HG03045 (cell line): ENCODE measurements at regions not wholly inside any gene's neighbourhood (a gene's known extent, or its start where the extent isn't known, plus 50 kb on each side); places are given as distances from the start of the nearest gene placed in this dataset.
A peak's percentile ranks its signal among the peaks of the same experiment; 100 is the strongest.
"Not testable (repeated sequence)": the region's sequence is repeated elsewhere in the genome, so short reads cannot be mapped to it uniquely, and the experiment has no call there.

Source experiments
- ATAC-seq: cut with Tn5 transposase; IDR thresholded peaks from one replicate; pipeline ENCODE4 v1.9.1; 2021; ENCODE audit warnings: mild to moderate bottlenecking, moderate library complexity; ENCODE audit not compliant: unreplicated experiment

GRCh38 chr10:89942217-89942616 lies 240.8 kb downstream of the KIF20B start:
- ATAC-seq: peak; percentile 60

DNA sequence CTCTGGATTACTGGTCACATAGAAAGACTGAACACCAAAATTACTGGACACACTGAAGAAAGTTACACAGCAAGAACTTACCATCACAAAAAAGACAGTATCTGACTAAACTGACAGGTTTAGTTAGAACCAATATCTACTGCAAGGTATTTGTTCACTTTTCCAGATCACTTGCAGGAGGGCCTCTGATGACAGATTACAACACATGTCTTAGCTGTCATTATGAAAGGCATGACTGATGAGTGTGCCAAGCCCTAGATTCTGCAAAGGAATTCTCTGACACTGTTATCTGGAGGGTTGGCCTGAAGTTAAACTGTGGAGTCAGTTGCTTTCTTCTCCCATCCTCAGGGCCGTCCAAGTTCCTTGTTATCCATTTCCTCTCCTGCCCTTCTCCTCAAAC lies 242.7 kb downstream of the KIF20B start:
- no peak for ATAC-seq

GRCh38 chr10:89946106-89946505 lies 244.7 kb downstream of the KIF20B start:
- ATAC-seq: no peak

GRCh38 chr10:89949496-89949895 lies 248.1 kb downstream of the KIF20B start:
- ATAC-seq: no peak

DNA sequence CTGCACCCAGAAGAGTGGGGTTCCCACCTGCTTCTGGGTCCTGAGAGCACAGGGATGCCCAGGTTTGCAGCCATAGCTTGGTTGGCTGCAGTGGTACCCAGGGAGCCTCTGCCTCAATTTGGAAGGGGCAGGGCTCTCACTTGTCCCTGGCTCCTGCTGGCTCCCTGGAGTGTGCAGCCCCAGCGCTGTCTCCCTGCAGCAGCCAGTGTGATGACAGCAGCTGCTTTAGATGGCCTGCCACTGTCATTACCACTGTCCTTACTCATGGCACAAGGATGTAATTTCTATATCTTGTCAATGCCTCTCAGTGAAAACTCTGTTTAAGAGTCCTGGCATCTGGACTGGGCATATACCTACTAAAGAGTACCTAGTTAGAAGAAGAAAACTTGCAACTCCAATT lies 250.9 kb downstream of the KIF20B start:
- no peak for ATAC-seq

GRCh38 chr10:89952751-89953150 lies 251.4 kb downstream of the KIF20B start:
- ATAC-seq: no peak

GRCh38 chr10:89954061-89954460 lies 252.7 kb downstream of the KIF20B start:
- ATAC-seq: no peak

DNA sequence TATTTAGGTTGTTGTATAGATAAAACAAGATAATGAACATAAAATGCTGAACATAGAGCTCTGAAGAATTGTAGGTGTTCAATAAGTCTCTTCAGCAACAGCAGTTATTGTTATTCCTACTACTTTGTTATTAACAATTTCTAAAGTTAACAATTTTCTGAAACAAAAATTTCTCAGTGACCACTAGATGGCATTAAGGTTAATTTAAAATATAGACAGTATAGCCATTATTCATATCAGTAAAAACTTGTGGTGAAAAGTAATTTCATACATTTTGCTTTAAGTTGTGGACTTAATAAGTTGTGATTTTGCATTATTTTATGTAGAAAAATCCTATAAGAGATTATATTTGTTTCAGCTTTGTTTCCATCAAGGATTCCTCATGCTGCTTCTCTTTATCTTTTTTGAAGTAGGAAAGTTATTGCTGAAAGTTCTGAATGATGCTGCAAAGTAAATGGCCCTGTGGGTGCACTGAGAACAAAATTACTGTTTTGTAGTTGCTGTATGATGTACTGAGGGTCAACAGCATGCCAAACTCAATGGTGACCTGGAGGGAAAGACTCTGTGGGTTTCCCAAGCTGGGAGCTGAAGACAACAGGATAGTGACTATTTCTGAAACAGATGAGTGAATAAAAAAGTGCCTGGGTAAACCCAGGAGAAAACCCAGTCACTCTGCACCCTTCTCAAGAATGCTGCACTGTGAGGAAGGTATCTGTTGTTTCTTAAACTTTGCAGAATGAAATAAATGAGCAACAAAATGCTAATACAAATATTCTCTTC lies 253.6 kb downstream of the KIF20B start:
- ATAC-seq: no peak

DNA sequence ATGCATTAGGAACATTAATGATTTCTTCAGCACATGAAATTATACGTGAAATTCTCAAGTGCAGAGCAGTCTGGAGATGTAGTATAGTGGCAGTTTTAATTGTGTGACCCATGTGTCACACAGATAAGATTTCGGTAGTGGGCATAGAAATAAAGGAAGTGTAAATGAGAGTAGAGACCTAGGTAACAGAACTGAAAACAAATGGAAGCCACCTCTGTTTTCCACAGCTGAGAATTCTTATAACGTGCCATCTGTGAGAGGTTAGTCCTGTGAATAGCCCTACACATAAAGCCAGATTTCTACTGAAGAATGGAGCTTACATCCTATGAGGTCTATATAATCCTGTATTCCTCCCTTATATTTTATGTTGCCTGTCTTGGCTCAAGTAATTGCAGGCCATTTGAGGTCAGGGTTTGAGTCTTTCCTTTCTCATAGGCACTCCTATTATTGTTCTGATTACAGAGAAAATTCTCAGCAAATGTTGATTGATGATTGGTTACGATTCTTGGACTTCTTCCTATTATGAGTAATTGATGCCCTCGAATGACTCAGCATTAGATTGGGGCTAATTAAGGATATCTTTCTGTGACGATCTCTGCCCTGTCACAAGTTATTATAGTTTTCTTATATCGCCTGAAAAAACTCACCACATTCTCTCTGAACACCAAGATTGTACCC lies 258.2 kb downstream of the KIF20B start:
- no peak for ATAC-seq

- no peak for ATAC-seq
Measured at GRCh38 chr10:89963451-89964102, 262.2 kb downstream of the KIF20B start.

GRCh38 chr10:89966211-89966610 lies 264.8 kb downstream of the KIF20B start:
- no peak for ATAC-seq

GRCh38 chr10:89973326-89973725 lies 271.9 kb downstream of the KIF20B start:
- ATAC-seq: no peak

GRCh38 chr10:89975071-89975470 lies 273.7 kb downstream of the KIF20B start:
- ATAC-seq: no peak

DNA sequence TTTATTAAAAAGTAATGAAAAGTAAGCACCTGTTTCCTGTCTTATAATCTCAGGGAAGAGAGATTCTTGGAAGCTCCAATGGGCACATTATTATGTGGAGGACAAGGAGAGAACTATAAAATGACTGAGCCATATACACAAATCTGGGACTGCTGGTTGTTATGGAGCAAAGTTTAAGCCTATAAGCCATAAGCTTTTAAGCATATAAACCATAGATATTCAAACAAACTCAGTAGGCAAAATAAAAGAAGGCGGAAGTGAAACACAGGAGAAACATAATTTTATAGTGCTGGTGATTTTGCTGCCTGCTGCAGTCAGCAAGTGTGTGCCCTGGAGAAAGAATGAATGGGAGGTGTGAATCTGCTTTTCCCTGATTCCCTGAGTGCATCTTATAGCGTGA lies 274.4 kb downstream of the KIF20B start:
- no peak for ATAC-seq

- no peak for ATAC-seq
Measured at GRCh38 chr10:89978081-89978480, 276.7 kb downstream of the KIF20B start.

DNA sequence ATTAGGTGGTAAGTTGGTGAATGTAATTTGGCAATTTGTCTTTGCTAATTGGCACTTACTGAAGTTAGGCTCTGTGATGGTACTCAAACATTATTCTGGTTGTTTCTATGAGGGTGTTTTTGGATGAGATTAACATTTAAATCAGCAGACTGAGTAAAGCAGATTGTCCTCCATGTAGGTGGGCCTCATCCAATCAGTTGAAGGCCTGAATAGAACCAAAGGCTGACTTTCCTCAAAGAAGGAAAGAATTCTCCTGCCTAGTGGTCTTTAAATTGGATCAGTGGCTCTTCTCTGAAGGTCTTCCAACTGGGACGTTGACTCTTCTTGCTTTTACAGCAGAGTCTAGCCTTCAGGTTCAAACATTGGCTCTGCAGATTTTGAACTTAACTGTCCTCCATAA lies 278.3 kb downstream of the KIF20B start:
- no peak for ATAC-seq

DNA sequence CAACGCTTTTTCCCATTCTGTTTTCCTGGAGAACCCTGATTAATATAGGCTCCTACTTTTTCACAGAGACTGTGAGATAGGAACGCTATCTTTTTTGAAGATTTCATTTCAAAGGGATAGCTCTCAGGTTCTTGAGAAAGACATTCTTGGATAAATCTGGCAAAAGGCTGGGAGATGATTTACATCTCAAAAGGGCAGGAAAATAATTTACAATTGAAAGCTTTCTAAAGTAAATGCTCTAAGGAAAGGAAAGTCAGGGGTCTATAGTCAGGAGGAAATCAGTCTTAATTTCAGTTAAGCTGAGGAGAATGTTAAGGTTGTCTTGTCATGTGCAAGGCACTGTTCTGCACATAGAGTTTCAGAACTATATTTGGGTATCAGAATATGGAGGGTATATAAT lies 278.8 kb downstream of the KIF20B start:
- no peak for ATAC-seq

- ATAC-seq: no peak
Measured at GRCh38 chr10:89981891-89982290, 280.5 kb downstream of the KIF20B start.

- ATAC-seq: no peak
Measured at GRCh38 chr10:89985446-89985845, 284.1 kb downstream of the KIF20B start.

DNA sequence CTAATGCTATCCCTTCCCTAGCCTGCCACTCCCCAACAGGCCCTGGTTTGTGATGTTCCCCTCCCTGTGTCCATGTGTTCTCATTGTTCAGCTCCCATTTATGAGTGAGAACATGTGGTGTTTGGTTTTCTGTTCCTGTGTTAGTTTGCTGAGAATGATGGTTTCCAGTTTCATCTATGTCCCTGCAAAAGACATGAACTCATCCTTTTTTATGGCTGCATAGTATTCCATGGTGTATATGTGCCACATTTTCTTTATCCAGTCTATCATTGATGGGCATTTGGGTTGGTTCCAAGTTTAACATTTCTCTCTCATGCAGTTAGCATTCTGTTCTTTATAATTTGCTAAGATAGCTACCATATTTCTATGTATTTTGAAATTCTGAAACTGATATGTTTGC lies 287.0 kb downstream of the KIF20B start:
- ATAC-seq: not testable (repeated sequence)

GRCh38 chr10:89992575-89992974 lies 291.2 kb downstream of the KIF20B start:
- no peak for ATAC-seq

DNA sequence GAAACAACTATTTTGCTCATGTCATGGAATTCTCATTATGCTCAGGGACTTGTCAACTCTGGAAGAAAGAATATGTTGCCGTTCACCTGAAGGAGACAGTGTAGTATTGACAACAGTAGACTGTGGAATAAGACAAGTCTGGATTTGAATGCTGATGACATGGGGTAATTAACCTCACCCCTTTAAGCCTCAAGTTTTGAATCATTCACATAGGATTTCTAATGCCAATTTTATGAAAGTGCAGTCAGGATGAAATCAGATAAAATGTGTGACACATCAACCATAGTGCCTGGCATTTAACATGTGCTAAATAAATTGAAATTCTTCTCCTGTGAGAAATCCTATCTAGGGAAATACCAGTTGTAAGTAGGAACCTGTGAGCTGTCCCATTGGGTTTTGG lies 305.8 kb downstream of the KIF20B start:
- no peak for ATAC-seq
